HEK293 (cell line): ENCODE measurements at regions not wholly inside any gene's neighbourhood (a gene's known extent, or its start where the extent isn't known, plus 50 kb on each side); places are given as distances from the start of the nearest gene placed in this dataset.

Source experiments
- EGR2 ChIP-seq: fragments of 450-650 bp; formaldehyde crosslinking; IDR thresholded peaks from 2 replicates; pipeline ENCODE4 v1.5.1; 2016; ENCODE audit warnings: low read depth, missing biosample characterization, missing genetic modification characterization
- FEZF1 ChIP-seq: fragments of 450-650 bp; formaldehyde crosslinking; IDR thresholded peaks from 2 replicates; pipeline ENCODE4 v1.5.1; 2016; ENCODE audit warnings: missing biosample characterization, missing genetic modification characterization
- ZBTB20 ChIP-seq: fragments of 450-650 bp; formaldehyde crosslinking; IDR thresholded peaks from 2 replicates; pipeline ENCODE4 v1.5.1; 2016; ENCODE audit warnings: missing biosample characterization, missing genetic modification characterization
- ZFP41 ChIP-seq: fragments of 450-650 bp; formaldehyde crosslinking; IDR thresholded peaks from 2 replicates; pipeline ENCODE4 v1.5.1; 2016; ENCODE audit warnings: missing biosample characterization, missing genetic modification characterization, borderline replicate concordance
- ZNF121 ChIP-seq: fragments of 450-650 bp; formaldehyde crosslinking; IDR thresholded peaks from 2 replicates; pipeline ENCODE4 v1.5.1; 2016; ENCODE audit warnings: missing biosample characterization, missing genetic modification characterization
- ZNF768 ChIP-seq: fragments of 450-650 bp; formaldehyde crosslinking; IDR thresholded peaks from 2 replicates; pipeline ENCODE4 v1.5.1; 2018; ENCODE audit warnings: missing biosample characterization, mild to moderate bottlenecking, missing genetic modification characterization
- ZNF830 ChIP-seq: fragments of 450-650 bp; IDR thresholded peaks from 2 replicates; pipeline ENCODE4 v1.5.0; 2018; ENCODE audit warnings: missing biosample characterization, missing genetic modification characterization, low read depth, mild to moderate bottlenecking, moderate library complexity
- TF ChIP-seq, protein P1 (sequence below): fragments of 450-650 bp; formaldehyde crosslinking; IDR thresholded peaks from 2 replicates; pipeline ENCODE4 v1.5.1; 2016; ENCODE audit warnings: missing biosample characterization, missing genetic modification characterization

DNA sequence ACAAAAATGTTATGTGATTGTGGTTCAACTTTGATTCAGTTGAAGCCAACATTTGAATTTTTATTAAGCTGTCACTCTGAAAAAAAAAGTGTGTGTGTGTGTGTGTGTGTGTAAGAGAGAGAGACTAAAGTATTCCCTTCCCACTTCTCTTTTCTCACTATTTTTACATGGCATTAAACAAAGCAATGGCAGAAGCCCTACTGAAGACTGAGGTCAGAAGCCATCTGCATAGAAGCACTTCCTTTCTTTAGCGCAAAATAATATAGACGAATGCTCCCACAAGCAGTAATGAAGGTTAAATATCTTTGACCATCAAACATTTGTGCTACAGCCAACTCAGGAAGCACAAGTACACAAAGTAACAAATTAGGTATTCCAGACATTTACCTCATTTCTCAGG is 540.5 kb downstream of the KCTD16 start:
- TF ChIP-seq, protein P1, sequence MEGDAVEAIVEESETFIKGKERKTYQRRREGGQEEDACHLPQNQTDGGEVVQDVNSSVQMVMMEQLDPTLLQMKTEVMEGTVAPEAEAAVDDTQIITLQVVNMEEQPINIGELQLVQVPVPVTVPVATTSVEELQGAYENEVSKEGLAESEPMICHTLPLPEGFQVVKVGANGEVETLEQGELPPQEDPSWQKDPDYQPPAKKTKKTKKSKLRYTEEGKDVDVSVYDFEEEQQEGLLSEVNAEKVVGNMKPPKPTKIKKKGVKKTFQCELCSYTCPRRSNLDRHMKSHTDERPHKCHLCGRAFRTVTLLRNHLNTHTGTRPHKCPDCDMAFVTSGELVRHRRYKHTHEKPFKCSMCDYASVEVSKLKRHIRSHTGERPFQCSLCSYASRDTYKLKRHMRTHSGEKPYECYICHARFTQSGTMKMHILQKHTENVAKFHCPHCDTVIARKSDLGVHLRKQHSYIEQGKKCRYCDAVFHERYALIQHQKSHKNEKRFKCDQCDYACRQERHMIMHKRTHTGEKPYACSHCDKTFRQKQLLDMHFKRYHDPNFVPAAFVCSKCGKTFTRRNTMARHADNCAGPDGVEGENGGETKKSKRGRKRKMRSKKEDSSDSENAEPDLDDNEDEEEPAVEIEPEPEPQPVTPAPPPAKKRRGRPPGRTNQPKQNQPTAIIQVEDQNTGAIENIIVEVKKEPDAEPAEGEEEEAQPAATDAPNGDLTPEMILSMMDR, result no peak
- no peak for TF ChIP-seq ZNF121 (tag by site-specific recombination)
- no peak for TF ChIP-seq ZFP41 (tag by site-specific recombination)
- TF ChIP-seq FEZF1, result no peak
- no peak for TF ChIP-seq ZNF768 (tag by site-specific recombination)
- TF ChIP-seq ZNF830, result no peak
- no peak for TF ChIP-seq ZBTB20 (tag by site-specific recombination)
- TF ChIP-seq EGR2 (tag by site-specific recombination), result no peak
